ENCODE measurements at regions not wholly inside any gene's neighbourhood (a gene's known extent, or its start where the extent isn't known, plus 50 kb on each side); places are given as distances from the start of the nearest gene placed in this dataset.

DNA sequence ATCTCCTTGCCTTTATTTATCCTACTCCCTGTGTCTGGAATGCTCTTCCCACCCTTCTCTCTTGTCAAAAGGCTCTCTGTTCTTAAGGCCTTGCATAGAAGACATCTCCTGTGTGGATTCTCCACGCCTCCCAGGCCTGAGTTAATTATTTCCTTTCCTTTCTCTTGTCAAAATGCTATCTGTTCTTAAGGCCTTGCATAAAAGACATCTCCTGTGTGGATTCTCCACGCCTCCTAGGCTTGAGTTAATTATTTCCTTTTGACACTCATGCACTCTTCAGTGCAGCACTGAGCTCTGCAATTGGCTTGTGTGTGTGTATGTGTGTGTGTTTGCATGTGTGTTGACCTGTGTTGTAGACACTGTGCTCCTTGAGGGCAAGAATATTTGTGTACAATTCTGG lies 52.1 kb upstream of the DCD start:
- TF ChIP-seq, protein P1, sequence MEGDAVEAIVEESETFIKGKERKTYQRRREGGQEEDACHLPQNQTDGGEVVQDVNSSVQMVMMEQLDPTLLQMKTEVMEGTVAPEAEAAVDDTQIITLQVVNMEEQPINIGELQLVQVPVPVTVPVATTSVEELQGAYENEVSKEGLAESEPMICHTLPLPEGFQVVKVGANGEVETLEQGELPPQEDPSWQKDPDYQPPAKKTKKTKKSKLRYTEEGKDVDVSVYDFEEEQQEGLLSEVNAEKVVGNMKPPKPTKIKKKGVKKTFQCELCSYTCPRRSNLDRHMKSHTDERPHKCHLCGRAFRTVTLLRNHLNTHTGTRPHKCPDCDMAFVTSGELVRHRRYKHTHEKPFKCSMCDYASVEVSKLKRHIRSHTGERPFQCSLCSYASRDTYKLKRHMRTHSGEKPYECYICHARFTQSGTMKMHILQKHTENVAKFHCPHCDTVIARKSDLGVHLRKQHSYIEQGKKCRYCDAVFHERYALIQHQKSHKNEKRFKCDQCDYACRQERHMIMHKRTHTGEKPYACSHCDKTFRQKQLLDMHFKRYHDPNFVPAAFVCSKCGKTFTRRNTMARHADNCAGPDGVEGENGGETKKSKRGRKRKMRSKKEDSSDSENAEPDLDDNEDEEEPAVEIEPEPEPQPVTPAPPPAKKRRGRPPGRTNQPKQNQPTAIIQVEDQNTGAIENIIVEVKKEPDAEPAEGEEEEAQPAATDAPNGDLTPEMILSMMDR (IDR thresholded peaks at IDR 0.05; ENCODE audit: control insufficient read depth, extremely low read depth, insufficient read depth) = no peak
- no peak for DNase-seq (ENCODE audit: low read depth)
- no peak overlapping the region for H3K4me3 ChIP-seq (ENCODE audit: low read depth, low read length)
